ENCODE measurements at regions not wholly inside any gene's neighbourhood (a gene's known extent, or its start where the extent isn't known, plus 50 kb on each side); places are given as distances from the start of the nearest gene placed in this dataset.

- no peak for DNase-seq (ENCODE audit: low read depth)
These were observed 58.0 kb upstream of the DCAF8L1 start for GRCh38 chrX:28039258-28039657.

All from M059J (cell line).